OCI-LY3 (cell line): ENCODE measurements at regions not wholly inside any gene's neighbourhood (a gene's known extent, or its start where the extent isn't known, plus 50 kb on each side); places are given as distances from the start of the nearest gene placed in this dataset.

Experiments
- H2AFZ ChIP-seq: fragments of 200-600, 300-600 bp; shearing (Covaris generic); 2 replicates; pipeline ENCODE4 v1.6.0; 2014; ENCODE audit warnings: antibody characterized with exemption, low read depth, low read length
- H3K27ac ChIP-seq: fragments of 200-600, 300-600 bp; sonication (generic); 2 replicates; pipeline ENCODE4 v1.5.1; 2014; ENCODE audit warnings: mild to moderate bottlenecking, low read length, moderate library complexity, mixed read lengths
- H3K27me3 ChIP-seq: fragments of 200-600, 300-600 bp; sonication (generic); 2 replicates; pipeline ENCODE4 v1.6.1; 2014; ENCODE audit warnings: low read depth, low read length, mixed read lengths
- H3K36me3 ChIP-seq: fragments of 200-600, 300-600 bp; sonication (generic); replicated peaks from 2 replicates; pipeline ENCODE3; 2014; ENCODE audit warnings: low read depth, low read length, mixed read lengths
- H3K4me1 ChIP-seq: fragments of 300-600, 200-600 bp; sonication (generic); 2 replicates; pipeline ENCODE4 v1.6.1; 2014; ENCODE audit warnings: low read length, mixed read lengths
- H3K4me2 ChIP-seq: fragments of 200-600, 300-600 bp; sonication (generic); 2 replicates; pipeline ENCODE4 v1.6.1; 2014; ENCODE audit warnings: low read length, mixed read lengths
- H3K4me3 ChIP-seq: fragments of 300-600, 200-600 bp; sonication (generic); 2 replicates; pipeline ENCODE4 v1.5.1; 2014; ENCODE audit warnings: antibody characterized with exemption, mild to moderate bottlenecking, low read length, moderate library complexity
- H3K79me2 ChIP-seq: fragments of 300-600, 200-600 bp; shearing (Covaris generic); 2 replicates; pipeline ENCODE4 v1.6.1; 2014; ENCODE audit warnings: mild to moderate bottlenecking, low read length, mixed read lengths
- H3K9ac ChIP-seq: fragments of 300-600, 200-600 bp; shearing (Covaris generic); 2 replicates; pipeline ENCODE4 v1.6.0; 2014; ENCODE audit warnings: mild to moderate bottlenecking, low read length, moderate library complexity
- H3K9me3 ChIP-seq: fragments of 200-600, 300-600 bp; shearing (Covaris generic); 2 replicates; pipeline ENCODE4 v1.6.1; 2014; ENCODE audit warnings: low read length, mixed read lengths; ENCODE audit not compliant: insufficient read depth
- H4K20me1 ChIP-seq: fragments of 200-600, 300-600 bp; sonication (generic); 2 replicates; pipeline ENCODE4 v1.6.1; 2016; ENCODE audit warnings: low read length, mixed read lengths; ENCODE audit not compliant: insufficient read depth
- CTCF ChIP-seq: fragments of 200-600, 300-600 bp; sonication (generic); IDR thresholded peaks from 2 replicates; pipeline ENCODE4 v1.5.1; 2014; ENCODE audit warnings: antibody characterized with exemption, low read length, low read depth
- EZH2phosphoT487 ChIP-seq: fragments of 200-600 bp; shearing (Covaris generic); IDR thresholded peaks from 2 replicates; pipeline ENCODE4 v1.6.1; 2018; ENCODE audit warnings: antibody characterized with exemption, mixed run types, low read depth

GRCh38 chr2:204357286-204357685 lies 188.0 kb upstream of the PARD3B start:
- H4K20me1 ChIP-seq = no peaks in the 10 kb centered on the region
- no peak overlapping the region for H3K27ac ChIP-seq
- H2AFZ ChIP-seq = no peak overlapping the region
- H3K36me3 ChIP-seq = no peaks in the 10 kb centered on the region
- H3K4me2 ChIP-seq = no peak overlapping the region
- H3K79me2 ChIP-seq = no peaks in the 10 kb centered on the region
- H3K27me3 ChIP-seq = no peaks in the 10 kb centered on the region
- TF ChIP-seq EZH2phosphoT487 (no peak), CTCF (no peak)
- H3K9me3 ChIP-seq = no peaks in the 10 kb centered on the region
- H3K4me3 ChIP-seq = no peak overlapping the region
- H3K4me1 ChIP-seq = 0 out of 2 replicates have a peak, but pooled peaks cover 3% of the 10 kb centered on the region
- no peak overlapping the region for H3K9ac ChIP-seq

GRCh38 chr2:204359076-204359475 lies 186.2 kb upstream of the PARD3B start:
- H3K4me2 ChIP-seq = no peak overlapping the region
- no peaks in the 10 kb centered on the region for H3K36me3 ChIP-seq
- H3K9me3 ChIP-seq = no peaks in the 10 kb centered on the region
- H3K27ac ChIP-seq = no peak overlapping the region
- no peaks in the 10 kb centered on the region for H3K27me3 ChIP-seq
- H2AFZ ChIP-seq = no peak overlapping the region
- no peak overlapping the region for H3K4me3 ChIP-seq
- H3K9ac ChIP-seq = no peak overlapping the region
- TF ChIP-seq EZH2phosphoT487 (no peak), CTCF (no peak)
- no peaks in the 10 kb centered on the region for H3K79me2 ChIP-seq
- H4K20me1 ChIP-seq = no peaks in the 10 kb centered on the region
- H3K4me1 ChIP-seq = 0 out of 2 replicates have a peak, but pooled peaks cover 3% of the 10 kb centered on the region

- no peaks in the 10 kb centered on the region for H4K20me1 ChIP-seq
- H3K4me1 ChIP-seq = 0 out of 2 replicates have a peak, but pooled peaks cover 3% of the 10 kb centered on the region
- no peak overlapping the region for H3K9ac ChIP-seq
- H3K27ac ChIP-seq = no peak overlapping the region
- H3K9me3 ChIP-seq = no peaks in the 10 kb centered on the region
- no peak overlapping the region for H3K4me2 ChIP-seq
- no peaks in the 10 kb centered on the region for H3K36me3 ChIP-seq
- TF ChIP-seq EZH2phosphoT487 (no peak), CTCF (no peak)
- H3K79me2 ChIP-seq = no peaks in the 10 kb centered on the region
- H2AFZ ChIP-seq = no peak overlapping the region
- no peaks in the 10 kb centered on the region for H3K27me3 ChIP-seq
- H3K4me3 ChIP-seq = no peak overlapping the region
These were observed 184.9 kb upstream of the PARD3B start for GRCh38 chr2:204360218-204361007.

GRCh38 chr2:204361738-204362137 lies 183.5 kb upstream of the PARD3B start:
- H3K4me2 ChIP-seq = no peak overlapping the region
- no peak overlapping the region for H3K27ac ChIP-seq
- no peaks in the 10 kb centered on the region for H3K9me3 ChIP-seq
- H3K36me3 ChIP-seq = no peaks in the 10 kb centered on the region
- H3K4me1 ChIP-seq = 0 out of 2 replicates have a peak, but pooled peaks cover 3% of the 10 kb centered on the region
- H3K79me2 ChIP-seq = no peaks in the 10 kb centered on the region
- TF ChIP-seq EZH2phosphoT487 (no peak), CTCF (no peak)
- H3K27me3 ChIP-seq = no peaks in the 10 kb centered on the region
- no peak overlapping the region for H3K4me3 ChIP-seq
- no peaks in the 10 kb centered on the region for H4K20me1 ChIP-seq
- H2AFZ ChIP-seq = no peak overlapping the region
- no peak overlapping the region for H3K9ac ChIP-seq
